IPS DF 19.7 (cell line): ENCODE measurements at regions not wholly inside any gene's neighbourhood (a gene's known extent, or its start where the extent isn't known, plus 50 kb on each side); places are given as distances from the start of the nearest gene placed in this dataset.

Source experiments
- DNase-seq: peaks from one replicate; pipeline ENCODE4 v3.0.0-alpha.2; 2013; ENCODE audit warnings: low read depth, low spot score

DNA sequence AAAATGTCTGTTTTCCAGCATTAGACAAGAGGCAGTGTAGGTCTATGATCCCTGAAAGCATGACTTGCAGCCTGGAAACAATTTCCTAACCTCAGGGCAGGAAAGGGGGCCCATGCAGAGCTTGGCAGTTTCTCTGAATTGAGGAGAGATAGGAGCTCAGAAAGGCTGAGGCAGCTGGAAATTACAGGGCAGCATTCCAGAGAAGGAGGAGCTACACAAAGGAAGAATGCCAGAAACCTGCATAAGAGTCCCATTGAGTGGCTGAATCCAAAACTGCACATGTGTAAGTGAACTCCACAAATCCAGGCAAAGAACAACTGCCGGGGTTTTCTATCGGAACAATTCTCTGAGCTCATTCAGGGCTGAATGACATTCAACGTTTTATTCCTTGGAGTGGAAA is 346.8 kb downstream of the PIK3R1 start:
- DNase-seq: no peak

- DNase-seq: no peak
Observed at GRCh38 chr5:68565427-68565826, 349.9 kb downstream of the PIK3R1 start.

GRCh38 chr5:68576805-68577204 is 361.2 kb downstream of the PIK3R1 start:
- DNase-seq: no peak

DNA sequence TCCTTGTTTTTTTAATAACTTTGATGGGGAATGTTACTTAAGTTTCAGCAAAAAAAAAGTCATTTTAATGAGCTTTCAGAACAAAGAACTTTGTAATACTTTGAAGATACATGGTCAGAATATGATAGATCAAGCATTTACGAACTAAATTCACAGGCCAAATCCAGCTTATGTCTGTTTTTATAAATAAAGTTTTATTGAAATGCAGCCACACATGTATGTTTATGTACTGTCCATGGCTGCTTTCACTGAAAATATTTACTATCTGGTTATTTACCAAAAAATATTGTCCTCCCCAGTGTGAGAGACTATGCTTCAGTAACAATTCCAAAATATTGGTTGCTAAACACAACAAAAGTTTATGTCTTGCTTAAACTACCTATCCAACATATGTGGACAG is 366.7 kb downstream of the PIK3R1 start:
- DNase-seq: no peak

DNA sequence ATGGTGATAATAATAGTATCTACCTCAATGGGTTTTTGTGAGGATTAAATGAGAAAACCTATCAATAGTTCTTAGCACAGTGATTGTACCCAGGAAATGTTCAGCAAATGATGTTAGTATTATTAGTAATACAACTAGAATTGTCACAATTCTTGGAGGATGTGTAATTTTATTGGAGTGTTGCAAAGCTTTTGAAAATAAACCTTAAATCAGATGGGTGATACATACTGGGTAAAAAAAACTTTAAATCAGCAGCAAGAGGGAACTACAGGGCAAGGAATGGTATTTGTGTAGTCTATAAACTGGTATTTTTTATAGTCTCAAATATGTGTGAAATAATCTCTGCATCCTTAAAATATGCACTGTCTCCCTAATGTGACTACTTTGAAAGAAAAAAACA is 371.6 kb downstream of the PIK3R1 start:
- DNase-seq: no peak

- DNase-seq: no peak
Observed at GRCh38 chr5:68591850-68592249, 376.3 kb downstream of the PIK3R1 start.

- no peak for DNase-seq
Observed at GRCh38 chr5:68592351-68592750, 376.8 kb downstream of the PIK3R1 start.

DNA sequence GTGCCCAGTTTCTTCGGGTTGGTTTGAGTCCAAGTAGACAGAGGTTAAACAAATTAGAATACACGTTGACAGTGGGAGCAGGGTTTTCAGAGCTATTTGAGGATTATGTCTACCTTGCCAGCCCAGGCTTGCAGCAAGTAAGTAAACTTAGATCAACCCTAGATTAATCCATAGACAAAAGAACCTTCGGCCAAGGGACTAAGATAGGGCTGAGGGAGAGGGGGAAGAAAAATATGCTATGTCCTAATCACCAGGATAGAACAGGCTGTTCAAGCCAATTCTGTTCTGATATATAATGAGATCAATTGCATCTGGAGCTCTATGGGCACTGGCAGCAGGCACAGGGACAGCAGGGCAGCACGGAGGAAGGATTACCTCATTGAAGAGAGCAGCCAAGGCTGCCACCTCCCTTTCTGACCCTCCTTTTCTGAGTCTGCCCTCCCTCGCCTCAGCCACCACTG is 377.7 kb downstream of the PIK3R1 start:
- DNase-seq: no peak

DNA sequence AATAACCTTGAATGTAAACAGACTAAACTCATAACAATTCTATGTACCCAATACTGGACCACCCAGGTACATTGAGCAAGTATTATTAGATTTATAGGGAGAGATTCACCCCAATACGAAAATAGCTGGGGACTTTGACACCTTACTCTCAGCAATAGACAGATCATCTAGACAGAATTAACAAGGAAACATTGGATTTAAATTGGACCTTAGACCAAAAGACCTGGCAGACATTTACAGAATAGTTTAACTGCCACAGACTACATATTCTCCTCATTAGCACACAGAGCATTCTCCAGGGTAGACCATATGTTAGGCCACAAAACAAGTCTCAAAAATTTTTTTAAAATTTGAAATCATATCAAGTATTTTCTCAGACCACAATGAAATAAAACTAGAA is 397.4 kb downstream of the PIK3R1 start:
- no peak for DNase-seq

DNA sequence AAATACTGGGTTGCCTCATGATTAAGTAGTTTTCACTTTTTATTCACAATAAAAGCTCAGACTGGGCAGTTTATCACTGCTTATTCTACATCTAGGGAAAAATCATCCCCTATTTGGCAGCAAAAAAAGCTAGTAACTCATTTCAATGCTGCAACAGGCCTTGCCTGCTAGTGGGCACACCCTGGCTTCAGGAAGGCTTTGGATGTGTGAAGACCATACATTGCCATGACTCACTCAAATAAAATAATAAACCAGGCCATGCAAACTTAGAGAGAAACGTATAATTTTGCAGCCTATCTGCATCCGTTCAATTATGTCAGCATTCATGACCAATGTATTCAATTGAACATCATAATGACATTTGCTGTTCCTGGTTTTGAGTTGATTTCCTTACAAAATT is 402.9 kb downstream of the PIK3R1 start:
- no peak for DNase-seq

DNA sequence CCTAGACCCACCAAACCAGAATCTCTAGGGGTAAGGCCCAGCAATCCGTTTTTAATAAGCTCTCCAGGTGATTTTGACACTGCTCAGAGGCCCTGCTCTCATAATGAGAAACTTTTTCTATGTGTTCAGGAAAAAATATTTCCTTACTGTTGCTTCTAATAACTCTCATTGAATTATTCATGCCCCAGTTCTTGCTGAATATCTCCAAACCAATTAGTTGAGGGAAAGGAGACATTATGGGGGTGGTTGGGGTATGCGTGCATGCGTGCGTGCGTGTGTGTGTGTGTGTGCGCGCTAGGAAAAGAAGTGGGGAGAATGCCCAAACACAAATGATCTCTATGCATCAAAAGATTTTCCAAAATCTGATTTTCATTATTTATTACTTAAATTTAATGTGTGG is 411.4 kb downstream of the PIK3R1 start:
- no peak for DNase-seq

- DNase-seq: no peak
Observed at GRCh38 chr5:68628082-68628814, 412.7 kb downstream of the PIK3R1 start.

- DNase-seq: no peak
Observed at GRCh38 chr5:68630354-68630753, 414.8 kb downstream of the PIK3R1 start.

GRCh38 chr5:68631884-68632283 is 416.3 kb downstream of the PIK3R1 start:
- no peak for DNase-seq

DNA sequence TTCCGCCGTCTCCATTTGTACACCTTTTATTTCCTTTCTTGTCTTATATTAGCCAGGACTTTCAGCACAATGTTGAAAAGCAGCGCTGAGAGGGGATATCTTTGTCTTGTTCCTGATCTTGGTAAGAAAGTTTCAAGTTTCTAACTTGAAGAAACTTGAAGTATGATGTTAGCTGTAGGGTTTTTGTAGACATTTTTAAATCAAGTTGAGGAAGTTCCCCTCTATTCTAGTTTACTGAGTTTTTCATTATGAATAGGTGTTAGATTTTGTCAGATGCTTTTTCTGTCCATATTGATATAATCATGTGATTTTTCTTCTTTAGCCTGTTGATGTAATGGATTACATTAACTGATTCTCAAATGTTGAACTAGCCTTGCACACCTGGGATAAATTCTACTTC is 425.7 kb downstream of the PIK3R1 start:
- no peak for DNase-seq

DNA sequence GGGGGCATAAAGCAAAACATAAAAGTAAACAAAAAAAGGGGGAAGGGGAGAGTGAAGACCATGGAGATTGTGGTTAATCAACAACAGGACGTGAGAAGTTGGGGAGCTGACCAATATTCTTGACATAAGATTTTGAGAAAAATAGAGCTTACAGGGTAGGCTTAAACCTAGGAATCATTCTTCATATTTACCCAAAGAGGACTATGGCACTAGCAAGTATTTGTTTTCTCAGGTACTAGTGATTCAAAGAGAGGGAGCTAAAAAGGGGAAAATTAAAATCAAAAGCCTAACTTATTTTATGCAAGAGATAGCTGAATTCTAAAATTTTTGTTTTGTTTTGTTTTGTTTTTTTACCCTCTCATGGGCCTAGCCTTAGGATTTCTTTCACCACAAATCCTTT is 427.5 kb downstream of the PIK3R1 start:
- DNase-seq: no peak

DNA sequence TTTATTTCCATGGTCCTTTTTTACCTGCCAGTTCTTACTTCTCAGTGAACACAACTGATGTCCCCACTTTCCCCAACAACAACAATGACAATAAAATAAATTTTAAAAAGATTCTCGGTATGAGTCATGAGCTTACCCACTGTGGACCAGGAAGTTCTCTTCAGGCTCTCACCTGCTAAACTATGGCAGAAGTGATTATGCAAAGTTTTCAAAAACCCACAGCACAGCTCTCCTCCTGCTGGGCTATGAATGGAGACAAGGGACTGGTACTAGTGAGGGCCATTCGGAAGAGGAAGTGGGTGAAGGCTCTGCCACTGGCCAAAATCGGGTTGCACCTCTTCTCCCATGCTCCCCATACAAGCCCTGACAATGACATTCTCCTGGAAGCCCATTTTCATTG is 429.4 kb downstream of the PIK3R1 start:
- DNase-seq: no peak

DNA sequence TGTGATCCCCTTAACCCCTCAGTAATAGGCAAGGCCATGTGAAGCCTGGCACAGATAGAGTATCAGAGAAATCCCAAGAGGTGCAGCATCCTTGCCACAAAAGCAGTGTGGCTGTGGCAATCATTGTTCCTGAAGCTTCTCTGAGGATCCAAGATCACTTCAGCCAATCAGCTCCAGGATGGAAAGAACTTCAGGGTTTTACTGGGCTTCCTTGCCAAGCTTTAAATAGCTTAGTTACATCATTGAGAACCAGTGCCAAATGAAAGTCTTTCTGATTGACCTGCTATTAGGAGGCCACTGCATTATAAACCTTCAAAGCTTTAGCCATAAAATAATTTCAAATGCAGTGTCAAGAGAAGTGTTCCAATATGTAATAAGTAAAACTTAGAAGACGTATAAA is 430.6 kb downstream of the PIK3R1 start:
- DNase-seq: no peak

DNA sequence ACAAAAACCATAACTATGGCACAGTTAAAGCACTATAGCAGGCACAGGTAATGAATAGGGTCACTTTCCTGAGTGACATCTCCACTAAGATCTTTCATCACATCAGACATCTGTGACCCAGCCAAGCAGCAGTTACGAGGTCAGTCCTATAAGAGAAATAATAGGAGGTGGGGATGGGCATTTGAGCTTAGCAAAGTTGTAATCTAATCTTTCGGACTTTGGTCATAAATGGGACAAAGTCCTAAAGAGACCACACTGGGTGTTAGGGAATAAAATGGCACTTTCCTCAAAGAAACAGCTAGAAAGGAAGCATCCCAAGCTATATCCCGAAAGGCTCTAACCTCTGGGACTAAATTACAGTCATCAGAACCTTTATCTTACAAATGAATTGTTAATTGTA is 432.2 kb downstream of the PIK3R1 start:
- no peak for DNase-seq

GRCh38 chr5:68648944-68649857 is 433.6 kb downstream of the PIK3R1 start:
- DNase-seq: no peak

GRCh38 chr5:68652534-68652965 is 437.0 kb downstream of the PIK3R1 start:
- DNase-seq: no peak

- no peak for DNase-seq
Observed at GRCh38 chr5:68653471-68653870, 437.9 kb downstream of the PIK3R1 start.
